Keratinocyte (primary cell): ENCODE measurements at regions not wholly inside any gene's neighbourhood (a gene's known extent, or its start where the extent isn't known, plus 50 kb on each side); places are given as distances from the start of the nearest gene placed in this dataset.
"Not testable (repeated sequence)": the region's sequence is repeated elsewhere in the genome, so short reads cannot be mapped to it uniquely, and the experiment has no call there.

Experiments used
- DNase-seq: peaks from one replicate; pipeline ENCODE4 v3.0.0-alpha.2; 2011; ENCODE audit warnings: low read depth, missing footprints, low spot score
- FAIRE-seq: peaks from 2 replicates; lab custom pipeline; 2011; peaks lifted over from hg19 to GRCh38; lab: Jason Lieb, UNC
- H2AFZ ChIP-seq: 2 replicates; pipeline ENCODE4 v1.6.0; 2012; ENCODE audit warnings: low read length, control low read depth, inconsistent platforms; ENCODE audit not compliant: control insufficient read depth
- H3K27ac ChIP-seq: 2 replicates; pipeline ENCODE4 v1.5.1; 2011; ENCODE audit warnings: low read length; ENCODE audit not compliant: control insufficient read depth, insufficient read depth
- H3K27me3 ChIP-seq: 3 replicates; pipeline ENCODE4 v1.6.0; 2011; ENCODE audit warnings: low read length; ENCODE audit not compliant: control insufficient read depth, insufficient read depth; ENCODE audit errors: extremely low read depth
- H3K36me3 ChIP-seq, 2 experiments: 2 replicates in 1 of 2; 3 replicates in 1 of 2; pipeline ENCODE4 v1.5.1; 2011; ENCODE audit warnings: low read length in 2 of 2, mild to moderate bottlenecking in 1 of 2; ENCODE audit not compliant: control insufficient read depth in 2 of 2, insufficient read depth in 2 of 2; ENCODE audit errors: extremely low read depth in 1 of 2
- H3K4me1 ChIP-seq: 3 replicates; pipeline ENCODE4 v1.5.1; 2011; ENCODE audit warnings: low read length; ENCODE audit not compliant: control insufficient read depth, insufficient read depth; ENCODE audit errors: extremely low read depth
- H3K4me2 ChIP-seq: 3 replicates; pipeline ENCODE4 v1.6.0; 2011; ENCODE audit warnings: low read depth, low read length; ENCODE audit not compliant: control insufficient read depth, insufficient read depth; ENCODE audit errors: extremely low read depth
- H3K4me3 ChIP-seq, 3 experiments: fragments of 200-600 bp in 1 of 3; sonication (generic) in 1 of 3; 2 replicates in 2 of 3; 3 replicates in 1 of 3; pipeline ENCODE4 v1.5.1; 2011 to 2016; ENCODE audit warnings: low read length in 3 of 3, mild to moderate bottlenecking in 3 of 3, control low read depth in 2 of 3, inconsistent platforms in 1 of 3, low read depth in 1 of 3, mixed read lengths in 1 of 3, mixed run types in 1 of 3, moderate library complexity in 1 of 3; ENCODE audit not compliant: control insufficient read depth in 2 of 3, insufficient read depth in 2 of 3; ENCODE audit errors: extremely low read depth in 1 of 3
- H3K79me2 ChIP-seq: 2 replicates; pipeline ENCODE4 v1.6.0; 2012; ENCODE audit warnings: low read length; ENCODE audit not compliant: control insufficient read depth, insufficient read depth
- H3K9ac ChIP-seq: 3 replicates; pipeline ENCODE4 v1.6.0; 2011; ENCODE audit warnings: low read length; ENCODE audit not compliant: control insufficient read depth, insufficient read depth; ENCODE audit errors: extremely low read depth
- H3K9me1 ChIP-seq: 3 replicates; pipeline ENCODE4 v1.6.0; 2011; ENCODE audit warnings: low read length; ENCODE audit not compliant: control insufficient read depth, insufficient read depth; ENCODE audit errors: extremely low read depth
- H3K9me3 ChIP-seq: 2 replicates; pipeline ENCODE4 v1.5.1; 2012; ENCODE audit warnings: low read depth, low read length; ENCODE audit not compliant: control insufficient read depth
- H4K20me1 ChIP-seq: 3 replicates; pipeline ENCODE4 v1.6.0; 2011; ENCODE audit warnings: low read length; ENCODE audit not compliant: control insufficient read depth, insufficient read depth; ENCODE audit errors: extremely low read depth
- CTCF ChIP-seq, 3 experiments: IDR thresholded peaks in 1 of 3; conservative IDR thresholded peaks in 1 of 3; optimal IDR thresholded peaks in 1 of 3; 2 replicates in 2 of 3; 3 replicates in 1 of 3; pipeline versions ENCODE3 to v1.5.1; 2011; ENCODE audit warnings: low read length in 3 of 3, mild to moderate bottlenecking in 3 of 3, moderate library complexity in 2 of 3, control low read depth in 1 of 3, inconsistent platforms in 1 of 3; ENCODE audit not compliant: insufficient read depth in 2 of 3; ENCODE audit errors: extremely low read depth in 1 of 3
- EZH2 ChIP-seq: IDR thresholded peaks from one replicate; pipeline ENCODE4 v1.6.1; 2012; ENCODE audit warnings: inconsistent platforms, mild to moderate bottlenecking, low read length, moderate library complexity
- dilution Hi-C: fragments of 300-500 bp; cut with MboI; formaldehyde crosslinking; loops from one replicate; pipeline ENCODE4 v1.7.0; 2020; ENCODE audit warnings: low sequenced_read_pairs; ENCODE audit not compliant: extremely low pct_ligation_motif_present

DNA sequence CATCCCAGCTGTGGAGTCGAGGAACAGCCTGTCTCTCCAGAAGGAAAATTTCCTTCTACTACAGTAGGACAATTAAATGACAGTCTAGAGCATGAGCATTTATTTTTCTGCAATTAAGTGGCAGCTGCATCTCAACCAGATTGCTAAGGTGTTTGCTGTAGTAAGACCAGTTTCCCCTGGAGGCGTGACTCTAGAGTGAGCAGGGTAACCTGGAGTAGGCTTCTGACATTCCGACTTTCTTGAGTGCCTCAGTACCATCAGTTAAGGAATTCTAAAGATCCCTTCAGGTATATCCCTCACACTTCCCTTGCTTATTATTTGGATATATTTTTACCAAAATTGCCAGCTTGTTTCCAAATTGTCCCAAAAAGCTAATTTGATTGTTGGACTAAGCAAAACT, 59.2 kb upstream of the IRX2 start:
- no peak overlapping the region for H3K27ac ChIP-seq
- no peaks in the 10 kb centered on the region for H4K20me1 ChIP-seq
- no peaks in the 10 kb centered on the region for H3K27me3 ChIP-seq
- H3K79me2 ChIP-seq, result no peaks in the 10 kb centered on the region
- no peaks in the 10 kb centered on the region for H3K4me1 ChIP-seq
- no peak overlapping the region for H3K4me2 ChIP-seq
- no peaks in the 10 kb centered on the region for H3K9me1 ChIP-seq
- no peak overlapping the region for H3K4me3 ChIP-seq
- DNase-seq, result no peak
- no peak overlapping the region for H2AFZ ChIP-seq
- no peak for FAIRE-seq
- dilution Hi-C loops, result no loop called here
- no peaks in the 10 kb centered on the region for H3K36me3 ChIP-seq
- TF ChIP-seq EZH2, result no peak
- TF ChIP-seq CTCF (optimal IDR thresholded peaks at IDR 0.05 in 1 of 3, IDR thresholded peaks at IDR 0.05 in 1 of 3, conservative IDR thresholded peaks at IDR 0.05 in 1 of 3; ENCODE audit: extremely low read depth in 1 of 3, insufficient read depth in 2 of 3, low read length in 3 of 3), result no peak
- H3K9ac ChIP-seq, result no peak overlapping the region
- H3K9me3 ChIP-seq, result no peaks in the 10 kb centered on the region

DNA sequence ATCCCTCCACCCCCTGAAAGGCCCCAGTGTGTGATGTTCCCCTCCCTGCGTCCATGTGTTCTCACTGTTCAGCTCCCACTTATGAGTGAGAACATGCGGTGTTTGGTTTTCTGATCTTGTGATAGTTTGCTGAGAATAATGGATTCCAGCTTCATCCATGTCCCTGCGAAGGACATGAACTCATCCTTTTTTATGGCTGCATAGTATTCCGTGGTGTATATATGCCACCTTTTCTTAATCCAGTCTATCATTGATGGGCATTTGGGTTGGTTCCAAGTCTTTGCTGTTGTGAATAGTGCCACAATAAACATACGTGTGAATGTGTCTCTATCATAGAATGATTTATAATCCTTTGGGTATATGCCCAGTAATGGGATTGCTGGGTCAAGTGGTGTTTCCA, 55.8 kb upstream of the IRX2 start:
- H3K4me1 ChIP-seq, H3K79me2 ChIP-seq, H3K36me3 ChIP-seq, FAIRE-seq, H2AFZ ChIP-seq, dilution Hi-C loops, DNase-seq, H3K27ac ChIP-seq, H3K9me3 ChIP-seq, H3K27me3 ChIP-seq, H3K9me1 ChIP-seq, H3K4me2 ChIP-seq, H3K9ac ChIP-seq, H3K4me3 ChIP-seq, H4K20me1 ChIP-seq: not testable (repeated sequence)

DNA sequence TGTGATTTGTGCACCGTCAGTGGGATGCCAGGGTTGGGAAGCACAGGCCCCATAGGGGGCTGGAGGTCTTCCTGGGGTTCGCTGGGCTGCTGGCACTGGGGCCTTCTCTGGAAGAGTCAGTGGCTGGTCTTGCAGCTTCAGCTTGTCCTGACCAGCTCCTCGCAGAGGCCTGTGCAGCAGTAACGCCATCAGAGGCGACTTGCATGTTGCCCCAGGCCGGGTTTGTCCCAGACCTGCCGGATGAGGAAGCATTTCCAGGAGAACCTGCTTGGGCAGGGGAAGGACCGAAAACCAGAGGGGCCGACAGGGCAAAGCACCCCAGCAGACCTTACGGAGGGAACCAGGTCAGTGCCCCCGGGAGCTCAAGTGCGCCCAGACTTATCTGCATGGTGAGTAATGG, 54.7 kb upstream of the IRX2 start:
- dilution Hi-C loops, result no loop called here
- Histone ChIP-seq H3K36me3 (no peaks in the 10 kb centered on the region), H3K27me3 (no peaks in the 10 kb centered on the region), H2AFZ (no peak overlapping the region), H3K9me3 (no peaks in the 10 kb centered on the region), H3K4me3 (no peak overlapping the region), H3K9ac (no peak overlapping the region), H3K4me1 (no peaks in the 10 kb centered on the region), H3K79me2 (no peaks in the 10 kb centered on the region), H3K4me2 (no peak overlapping the region), H4K20me1 (no peaks in the 10 kb centered on the region), H3K9me1 (no peaks in the 10 kb centered on the region), H3K27ac (no peak overlapping the region)
- TF ChIP-seq CTCF (optimal IDR thresholded peaks at IDR 0.05 in 1 of 3, IDR thresholded peaks at IDR 0.05 in 1 of 3, conservative IDR thresholded peaks at IDR 0.05 in 1 of 3; ENCODE audit: extremely low read depth in 1 of 3, insufficient read depth in 2 of 3, low read length in 3 of 3) (no peak), EZH2 (no peak)
- FAIRE-seq, result no peak
- DNase-seq, result no peak
